HG02870 (cell line): ENCODE measurements at regions not wholly inside any gene's neighbourhood (a gene's known extent, or its start where the extent isn't known, plus 50 kb on each side); places are given as distances from the start of the nearest gene placed in this dataset.

Experiments
- ATAC-seq: cut with Tn5 transposase; IDR thresholded peaks from one replicate; pipeline ENCODE4 v1.9.1; 2021; ENCODE audit warnings: mild to moderate bottlenecking, moderate library complexity; ENCODE audit not compliant: unreplicated experiment

- no peak for ATAC-seq
Observed at GRCh38 chr20:7589164-7589563, 351.1 kb downstream of the HAO1 start.

GRCh38 chr20:7596541-7596940 is 343.7 kb downstream of the HAO1 start:
- ATAC-seq: no peak

GRCh38 chr20:7601431-7601830 is 338.8 kb downstream of the HAO1 start:
- no peak for ATAC-seq

GRCh38 chr20:7606941-7607340 is 333.3 kb downstream of the HAO1 start:
- no peak for ATAC-seq

- ATAC-seq: no peak
Observed at GRCh38 chr20:7608250-7608649, 332.0 kb downstream of the HAO1 start.

- no peak for ATAC-seq
Observed at GRCh38 chr20:7609251-7609650, 331.0 kb downstream of the HAO1 start.

- no peak for ATAC-seq
Observed at GRCh38 chr20:7610681-7611080, 329.6 kb downstream of the HAO1 start.

- ATAC-seq: no peak
Observed at GRCh38 chr20:7617797-7618196, 322.5 kb downstream of the HAO1 start.

- no peak for ATAC-seq
Observed at GRCh38 chr20:7622399-7622961, 317.8 kb downstream of the HAO1 start.

GRCh38 chr20:7624886-7625285 is 315.4 kb downstream of the HAO1 start:
- ATAC-seq: no peak

GRCh38 chr20:7627734-7628663 is 312.3 kb downstream of the HAO1 start:
- ATAC-seq: no peak

- no peak for ATAC-seq
Observed at GRCh38 chr20:7629880-7630279, 310.4 kb downstream of the HAO1 start.

GRCh38 chr20:7637184-7637583 is 303.1 kb downstream of the HAO1 start:
- no peak for ATAC-seq

GRCh38 chr20:7650086-7650879 is 290.0 kb downstream of the HAO1 start:
- no peak for ATAC-seq

- no peak for ATAC-seq
Observed at GRCh38 chr20:7654231-7654630, 286.0 kb downstream of the HAO1 start.

- no peak for ATAC-seq
Observed at GRCh38 chr20:7656687-7657467, 283.4 kb downstream of the HAO1 start.

- ATAC-seq: no peak
Observed at GRCh38 chr20:7657569-7657968, 282.7 kb downstream of the HAO1 start.

GRCh38 chr20:7660165-7660564 is 280.1 kb downstream of the HAO1 start:
- ATAC-seq: no peak

- ATAC-seq: no peak
Observed at GRCh38 chr20:7665376-7665775, 274.9 kb downstream of the HAO1 start.

- no peak for ATAC-seq
Observed at GRCh38 chr20:7667194-7667593, 273.1 kb downstream of the HAO1 start.

GRCh38 chr20:7672571-7672970 is 267.7 kb downstream of the HAO1 start:
- ATAC-seq: no peak
